ENCODE measurements at regions not wholly inside any gene's neighbourhood (a gene's known extent, or its start where the extent isn't known, plus 50 kb on each side); places are given as distances from the start of the nearest gene placed in this dataset.

GRCh38 chr5:8382456-8382855 is 513.5 kb downstream of the MTRR start:
- no peak for ATAC-seq
- no peaks in the 10 kb centered on the region for H3K36me3 Mint-ChIP-seq
- no peaks in the 10 kb centered on the region for H3K27me3 Mint-ChIP-seq (ENCODE audit: low read depth)
- H3K27ac Mint-ChIP-seq, result no peak overlapping the region
- CTCF ChIA-PET, result no interaction called here
- H3K4me1 Mint-ChIP-seq, result no peaks in the 10 kb centered on the region
- TF ChIP-seq, protein P1, sequence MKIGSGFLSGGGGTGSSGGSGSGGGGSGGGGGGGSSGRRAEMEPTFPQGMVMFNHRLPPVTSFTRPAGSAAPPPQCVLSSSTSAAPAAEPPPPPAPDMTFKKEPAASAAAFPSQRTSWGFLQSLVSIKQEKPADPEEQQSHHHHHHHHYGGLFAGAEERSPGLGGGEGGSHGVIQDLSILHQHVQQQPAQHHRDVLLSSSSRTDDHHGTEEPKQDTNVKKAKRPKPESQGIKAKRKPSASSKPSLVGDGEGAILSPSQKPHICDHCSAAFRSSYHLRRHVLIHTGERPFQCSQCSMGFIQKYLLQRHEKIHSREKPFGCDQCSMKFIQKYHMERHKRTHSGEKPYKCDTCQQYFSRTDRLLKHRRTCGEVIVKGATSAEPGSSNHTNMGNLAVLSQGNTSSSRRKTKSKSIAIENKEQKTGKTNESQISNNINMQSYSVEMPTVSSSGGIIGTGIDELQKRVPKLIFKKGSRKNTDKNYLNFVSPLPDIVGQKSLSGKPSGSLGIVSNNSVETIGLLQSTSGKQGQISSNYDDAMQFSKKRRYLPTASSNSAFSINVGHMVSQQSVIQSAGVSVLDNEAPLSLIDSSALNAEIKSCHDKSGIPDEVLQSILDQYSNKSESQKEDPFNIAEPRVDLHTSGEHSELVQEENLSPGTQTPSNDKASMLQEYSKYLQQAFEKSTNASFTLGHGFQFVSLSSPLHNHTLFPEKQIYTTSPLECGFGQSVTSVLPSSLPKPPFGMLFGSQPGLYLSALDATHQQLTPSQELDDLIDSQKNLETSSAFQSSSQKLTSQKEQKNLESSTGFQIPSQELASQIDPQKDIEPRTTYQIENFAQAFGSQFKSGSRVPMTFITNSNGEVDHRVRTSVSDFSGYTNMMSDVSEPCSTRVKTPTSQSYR (CRISPR knock-in tag; IDR thresholded peaks at IDR 0.05), result no peak
- TF ChIP-seq NFYB (CRISPR knock-in tag; conservative IDR thresholded peaks at IDR 0.05; ENCODE audit: low read depth), result no peak
- TF ChIP-seq MLX (CRISPR knock-in tag; IDR thresholded peaks at IDR 0.05), result no peak
- no peak for TF ChIP-seq GABPB1 (CRISPR knock-in tag; IDR thresholded peaks at IDR 0.05)
- no peak for TF ChIP-seq ZNF219 (CRISPR knock-in tag; IDR thresholded peaks at IDR 0.05; ENCODE audit: borderline replicate concordance)
- no peak for TF ChIP-seq SMAD3 (CRISPR knock-in tag; IDR thresholded peaks at IDR 0.05; ENCODE audit: borderline replicate concordance)
- TF ChIP-seq KAT7 (CRISPR knock-in tag; IDR thresholded peaks at IDR 0.05; ENCODE audit: borderline replicate concordance), result no peak
- no peak for TF ChIP-seq SP1 (CRISPR knock-in tag; conservative IDR thresholded peaks at IDR 0.05)
- no peak for TF ChIP-seq ARID4B (CRISPR knock-in tag; IDR thresholded peaks at IDR 0.05; ENCODE audit: borderline replicate concordance)
- TF ChIP-seq NR3C1 (CRISPR knock-in tag; conservative IDR thresholded peaks at IDR 0.05; ENCODE audit: low read depth), result no peak
- TF ChIP-seq SOX15 (CRISPR knock-in tag; IDR thresholded peaks at IDR 0.05), result no peak
- no peak for TF ChIP-seq PREB (CRISPR knock-in tag; IDR thresholded peaks at IDR 0.05; ENCODE audit: borderline replicate concordance)
- TF ChIP-seq, protein P2, sequence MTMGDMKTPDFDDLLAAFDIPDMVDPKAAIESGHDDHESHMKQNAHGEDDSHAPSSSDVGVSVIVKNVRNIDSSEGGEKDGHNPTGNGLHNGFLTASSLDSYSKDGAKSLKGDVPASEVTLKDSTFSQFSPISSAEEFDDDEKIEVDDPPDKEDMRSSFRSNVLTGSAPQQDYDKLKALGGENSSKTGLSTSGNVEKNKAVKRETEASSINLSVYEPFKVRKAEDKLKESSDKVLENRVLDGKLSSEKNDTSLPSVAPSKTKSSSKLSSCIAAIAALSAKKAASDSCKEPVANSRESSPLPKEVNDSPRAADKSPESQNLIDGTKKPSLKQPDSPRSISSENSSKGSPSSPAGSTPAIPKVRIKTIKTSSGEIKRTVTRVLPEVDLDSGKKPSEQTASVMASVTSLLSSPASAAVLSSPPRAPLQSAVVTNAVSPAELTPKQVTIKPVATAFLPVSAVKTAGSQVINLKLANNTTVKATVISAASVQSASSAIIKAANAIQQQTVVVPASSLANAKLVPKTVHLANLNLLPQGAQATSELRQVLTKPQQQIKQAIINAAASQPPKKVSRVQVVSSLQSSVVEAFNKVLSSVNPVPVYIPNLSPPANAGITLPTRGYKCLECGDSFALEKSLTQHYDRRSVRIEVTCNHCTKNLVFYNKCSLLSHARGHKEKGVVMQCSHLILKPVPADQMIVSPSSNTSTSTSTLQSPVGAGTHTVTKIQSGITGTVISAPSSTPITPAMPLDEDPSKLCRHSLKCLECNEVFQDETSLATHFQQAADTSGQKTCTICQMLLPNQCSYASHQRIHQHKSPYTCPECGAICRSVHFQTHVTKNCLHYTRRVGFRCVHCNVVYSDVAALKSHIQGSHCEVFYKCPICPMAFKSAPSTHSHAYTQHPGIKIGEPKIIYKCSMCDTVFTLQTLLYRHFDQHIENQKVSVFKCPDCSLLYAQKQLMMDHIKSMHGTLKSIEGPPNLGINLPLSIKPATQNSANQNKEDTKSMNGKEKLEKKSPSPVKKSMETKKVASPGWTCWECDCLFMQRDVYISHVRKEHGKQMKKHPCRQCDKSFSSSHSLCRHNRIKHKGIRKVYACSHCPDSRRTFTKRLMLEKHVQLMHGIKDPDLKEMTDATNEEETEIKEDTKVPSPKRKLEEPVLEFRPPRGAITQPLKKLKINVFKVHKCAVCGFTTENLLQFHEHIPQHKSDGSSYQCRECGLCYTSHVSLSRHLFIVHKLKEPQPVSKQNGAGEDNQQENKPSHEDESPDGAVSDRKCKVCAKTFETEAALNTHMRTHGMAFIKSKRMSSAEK (CRISPR knock-in tag; IDR thresholded peaks at IDR 0.05; ENCODE audit: borderline replicate concordance), result no peak
- TF ChIP-seq ATF2 (CRISPR knock-in tag; IDR thresholded peaks at IDR 0.05; ENCODE audit: borderline replicate concordance, low read depth), result no peak
- no peak for TF ChIP-seq CTCF (IDR thresholded peaks at IDR 0.05)
- TF ChIP-seq HMGXB4 (CRISPR knock-in tag; IDR thresholded peaks at IDR 0.05), result no peak
- no peak for TF ChIP-seq CREB1 (CRISPR knock-in tag; IDR thresholded peaks at IDR 0.05)
- H3K4me3 Mint-ChIP-seq, result no peak overlapping the region
- no peak for DNase-seq (ENCODE audit: low spot score)
- POLR2A ChIA-PET, result no interaction called here
- H3K9me3 Mint-ChIP-seq, result peaks cover 4% of the 10 kb centered on the region
